Right lobe of liver (tissue), 6 donors: ENCODE measurements at regions not wholly inside any gene's neighbourhood (a gene's known extent, or its start where the extent isn't known, plus 50 kb on each side); places are given as distances from the start of the nearest gene placed in this dataset.

Experiments used
- ATAC-seq, 4 donors: fragments of 200-7000 bp; cut with Tn5 transposase; one replicate each; pipeline ENCODE4 v1.9.1; 2020; ENCODE audit warnings: mild to moderate bottlenecking in 4 of 4, moderate library complexity in 4 of 4
- DNase-seq, 3 donors: peaks; one replicate each; pipeline ENCODE4 v3.0.0-alpha.2; 2020
- H3K27ac ChIP-seq, 3 donors: fragments of 200-600 bp; one replicate each; pipeline ENCODE4 v1.8.0; 2022
- H3K27me3 ChIP-seq, 2 donors: fragments of 200-600 bp; one replicate each; pipeline ENCODE4 v1.8.0; 2022
- H3K36me3 ChIP-seq, 4 donors: fragments of 200-600 bp; sonication (generic) in 1 of 4; one replicate each; pipeline versions ENCODE4 v1.5.1 to v1.8.0; 2017 to 2022; ENCODE audit warnings: control low read depth in 1 of 4
- H3K4me1 ChIP-seq, 4 donors: fragments of 200-600 bp; sonication (generic) in 1 of 4; one replicate each; pipeline versions ENCODE4 v1.5.1 to v1.8.0; 2017 to 2022; ENCODE audit warnings: control low read depth in 1 of 4
- H3K4me3 ChIP-seq, 3 donors: fragments of 200-600 bp; one replicate each; pipeline ENCODE4 v1.8.0; 2022
- H3K9me3 ChIP-seq, 4 donors: fragments of 200-600 bp; sonication (generic) in 1 of 4; one replicate each; pipeline versions ENCODE4 v1.5.1 to v1.8.0; 2017 to 2022; ENCODE audit warnings: control low read depth in 1 of 4
- POLR2A ChIP-seq: fragments of 450-650 bp; IDR thresholded peaks from one replicate; pipeline ENCODE4 v1.6.1; 2017; ENCODE audit warnings: antibody characterized with exemption, mild to moderate bottlenecking
- WGBS: methylation state at CpG from one replicate; pipeline ENCODE4 v1.1.6; 2018; ENCODE audit warnings: low coverage, low lambda C conversion rate; ENCODE audit not compliant: insufficient coverage; ENCODE audit errors: missing lambda C conversion rate; 5-methylcytosine and 5-hydroxymethylcytosine counted together
- intact Hi-C, 2 donors: fragments of 100-400 bp; cut with DNase I; formaldehyde crosslinking; loops; one replicate each; pipeline versions ENCODE4 v1.11.2 to v1.14.1; 2022
- TF ChIP-seq, protein P1 (sequence below), 4 donors: fragments of 200-600 bp in 3 of 4; fragments of 450-650 bp in 1 of 4; IDR thresholded peaks; one replicate each; pipeline versions ENCODE4 v1.5.1 to v1.8.0; 2016 to 2022; ENCODE audit warnings: antibody characterized with exemption in 4 of 4, mild to moderate bottlenecking in 2 of 4
- donor health status: DM: no; HTN: yes; CAD: no.
- donor health status: DM: no; HTN: no; CAD: no.
- donor health status: DM: no; HTN: no; CAD: no.
- donor health status: DM: no; HTN: yes; CAD: no.
- donor health status: DM: no; HTN: yes; CAD: no.

DNA sequence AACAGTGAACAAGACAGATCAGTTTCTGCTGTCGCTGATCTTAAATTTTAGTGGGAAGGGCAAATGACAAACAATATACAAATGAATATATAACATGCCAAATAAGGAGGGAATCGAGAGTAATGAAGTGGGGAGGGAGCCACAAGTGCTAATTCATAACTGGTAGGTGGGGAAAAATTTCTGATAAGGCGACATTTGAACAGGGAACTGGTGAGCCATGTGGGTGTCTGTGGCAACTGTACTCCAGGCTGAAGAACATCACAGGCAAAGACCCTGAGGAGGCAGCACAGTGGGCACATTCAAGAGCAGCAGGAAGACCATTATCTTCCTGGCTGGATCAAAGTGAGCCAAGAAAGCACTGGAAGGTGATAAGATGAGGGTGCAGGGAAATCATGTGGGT, 51.6 kb upstream of the CD28 start:
- Histone ChIP-seq H3K4me3 (no peak overlapping the region), H3K9me3 (no peaks in the 10 kb centered on the region), H3K4me1 (peaks cover 0 to 40% (median 20%) of the 10 kb centered on the region in 4 donors), H3K27ac (no peak overlapping the region), H3K36me3 (no peaks in the 10 kb centered on the region), H3K27me3 (no peaks in the 10 kb centered on the region)
- TF ChIP-seq, protein P1, sequence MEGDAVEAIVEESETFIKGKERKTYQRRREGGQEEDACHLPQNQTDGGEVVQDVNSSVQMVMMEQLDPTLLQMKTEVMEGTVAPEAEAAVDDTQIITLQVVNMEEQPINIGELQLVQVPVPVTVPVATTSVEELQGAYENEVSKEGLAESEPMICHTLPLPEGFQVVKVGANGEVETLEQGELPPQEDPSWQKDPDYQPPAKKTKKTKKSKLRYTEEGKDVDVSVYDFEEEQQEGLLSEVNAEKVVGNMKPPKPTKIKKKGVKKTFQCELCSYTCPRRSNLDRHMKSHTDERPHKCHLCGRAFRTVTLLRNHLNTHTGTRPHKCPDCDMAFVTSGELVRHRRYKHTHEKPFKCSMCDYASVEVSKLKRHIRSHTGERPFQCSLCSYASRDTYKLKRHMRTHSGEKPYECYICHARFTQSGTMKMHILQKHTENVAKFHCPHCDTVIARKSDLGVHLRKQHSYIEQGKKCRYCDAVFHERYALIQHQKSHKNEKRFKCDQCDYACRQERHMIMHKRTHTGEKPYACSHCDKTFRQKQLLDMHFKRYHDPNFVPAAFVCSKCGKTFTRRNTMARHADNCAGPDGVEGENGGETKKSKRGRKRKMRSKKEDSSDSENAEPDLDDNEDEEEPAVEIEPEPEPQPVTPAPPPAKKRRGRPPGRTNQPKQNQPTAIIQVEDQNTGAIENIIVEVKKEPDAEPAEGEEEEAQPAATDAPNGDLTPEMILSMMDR (IDR thresholded peaks at IDR 0.05), result no peak
- no peak for TF ChIP-seq POLR2A
- intact Hi-C loops, result loop anchor here in 1 of 2 donors (5.0 kb wide), 1 partner anchor 123 kb away; no protein-coding TSS in a partner anchor
- no peak for DNase-seq
- WGBS, result 60% methylated on average over 3 of the region's 3 CpGs
- no peak for ATAC-seq

GRCh38 chr2:203656522-203657287, 49.7 kb upstream of the CD28 start:
- peak; percentile 91 to 97 (median 92) for ATAC-seq
- H3K27ac ChIP-seq, result peak overlapping the region; percentile 41 to 75 (median 50)
- WGBS, result 31% methylated on average over 9 of the region's 10 CpGs
- no peaks in the 10 kb centered on the region for H3K27me3 ChIP-seq
- TF ChIP-seq POLR2A, result no peak
- TF ChIP-seq, protein P1 (IDR thresholded peaks at IDR 0.05), result no peak
- H3K4me1 ChIP-seq, result peaks cover 0 to 22% (median 11%) of the 10 kb centered on the region in 4 donors
- intact Hi-C loops, result no loop called here
- H3K36me3 ChIP-seq, result no peaks in the 10 kb centered on the region
- no peaks in the 10 kb centered on the region for H3K9me3 ChIP-seq
- peak; percentile 65 to 88 (median 81) for DNase-seq
- H3K4me3 ChIP-seq, result no peak overlapping the region
